HEK293T (cell line): ENCODE measurements at regions not wholly inside any gene's neighbourhood (a gene's known extent, or its start where the extent isn't known, plus 50 kb on each side); places are given as distances from the start of the nearest gene placed in this dataset.

Experiments
- ARNT ChIP-seq: fragments of 450-650 bp; IDR thresholded peaks from 2 replicates; pipeline ENCODE4 v1.6.1; 2017; ENCODE audit warnings: mild to moderate bottlenecking
- BHLHE40 ChIP-seq: fragments of 450-650 bp; IDR thresholded peaks from 2 replicates; pipeline ENCODE4 v1.6.1; 2016; ENCODE audit warnings: mild to moderate bottlenecking, moderate library complexity, borderline replicate concordance
- ELF4 ChIP-seq: fragments of 450-650 bp; IDR thresholded peaks from 2 replicates; pipeline ENCODE4 v1.6.1; 2017; ENCODE audit warnings: antibody characterized with exemption
- SP1 ChIP-seq: fragments of 450-650 bp; IDR thresholded peaks from 2 replicates; pipeline ENCODE4 v1.6.1; 2017
- SUZ12 ChIP-seq: fragments of 450-650 bp; IDR thresholded peaks from 2 replicates; pipeline ENCODE4 v1.6.1; 2016; ENCODE audit warnings: mild to moderate bottlenecking
- ZNF384 ChIP-seq: fragments of 450-650 bp; IDR thresholded peaks from 2 replicates; pipeline ENCODE4 v1.6.1; 2016
- TF ChIP-seq, protein P1 (sequence below): fragments of 450-650 bp; IDR thresholded peaks from 2 replicates; pipeline ENCODE4 v1.6.1; 2016

GRCh38 chr12:80000831-80001230, 65.9 kb upstream of the PPP1R12A start:
- no peak for TF ChIP-seq ZNF384
- no peak for TF ChIP-seq SP1
- no peak for TF ChIP-seq SUZ12
- TF ChIP-seq BHLHE40: no peak
- no peak for TF ChIP-seq ARNT
- no peak for TF ChIP-seq ELF4
- TF ChIP-seq, protein P1, sequence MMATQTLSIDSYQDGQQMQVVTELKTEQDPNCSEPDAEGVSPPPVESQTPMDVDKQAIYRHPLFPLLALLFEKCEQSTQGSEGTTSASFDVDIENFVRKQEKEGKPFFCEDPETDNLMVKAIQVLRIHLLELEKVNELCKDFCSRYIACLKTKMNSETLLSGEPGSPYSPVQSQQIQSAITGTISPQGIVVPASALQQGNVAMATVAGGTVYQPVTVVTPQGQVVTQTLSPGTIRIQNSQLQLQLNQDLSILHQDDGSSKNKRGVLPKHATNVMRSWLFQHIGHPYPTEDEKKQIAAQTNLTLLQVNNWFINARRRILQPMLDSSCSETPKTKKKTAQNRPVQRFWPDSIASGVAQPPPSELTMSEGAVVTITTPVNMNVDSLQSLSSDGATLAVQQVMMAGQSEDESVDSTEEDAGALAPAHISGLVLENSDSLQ: no peak
